MM.1S (cell line): ENCODE measurements at regions not wholly inside any gene's neighbourhood (a gene's known extent, or its start where the extent isn't known, plus 50 kb on each side); places are given as distances from the start of the nearest gene placed in this dataset.

Experiments
- EZH2 ChIP-seq: fragments of 300-600 bp; sonication (generic); optimal IDR thresholded peaks from 2 replicates; pipeline ENCODE3; 2017; ENCODE audit warnings: low read depth, mild to moderate bottlenecking, antibody characterized with exemption, low read length, mixed read lengths
- EZH2phosphoT487 ChIP-seq: fragments of 300-600 bp; sonication (generic); IDR thresholded peaks from 2 replicates; pipeline ENCODE4 v1.6.1; 2018; ENCODE audit warnings: antibody characterized with exemption, low read length
- TF ChIP-seq, protein P1 (sequence below): fragments of 300-600 bp; sonication (generic); IDR thresholded peaks from 2 replicates; pipeline ENCODE4 v1.5.1; 2016; ENCODE audit warnings: antibody characterized with exemption, low read length, mixed read lengths

DNA sequence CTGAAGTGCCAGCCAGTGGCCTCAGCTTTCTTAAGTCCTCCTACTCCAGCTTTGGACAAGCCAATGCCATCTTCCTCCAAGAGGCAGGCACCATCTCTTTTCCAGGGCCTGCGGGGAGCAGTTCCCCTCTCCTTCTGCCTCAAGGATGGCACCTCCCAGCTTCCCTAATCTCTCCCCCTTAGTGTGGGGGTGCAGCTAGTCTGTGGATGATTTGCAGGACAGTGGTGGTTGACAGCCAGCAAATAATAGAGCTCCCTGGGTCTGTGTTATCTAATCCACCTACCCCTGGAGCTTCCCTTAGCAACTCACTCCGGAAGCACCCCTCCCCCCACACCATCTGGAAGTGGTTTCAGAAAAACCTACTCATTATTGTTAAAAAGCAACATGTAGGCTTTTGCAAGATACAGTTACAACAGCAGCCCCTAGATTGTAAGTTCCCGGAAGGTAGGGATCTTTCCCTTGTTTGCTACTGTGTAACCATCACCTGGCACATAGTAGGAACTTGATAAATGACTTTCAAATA lies 247.1 kb downstream of the BCOR start:
- TF ChIP-seq, protein P1, sequence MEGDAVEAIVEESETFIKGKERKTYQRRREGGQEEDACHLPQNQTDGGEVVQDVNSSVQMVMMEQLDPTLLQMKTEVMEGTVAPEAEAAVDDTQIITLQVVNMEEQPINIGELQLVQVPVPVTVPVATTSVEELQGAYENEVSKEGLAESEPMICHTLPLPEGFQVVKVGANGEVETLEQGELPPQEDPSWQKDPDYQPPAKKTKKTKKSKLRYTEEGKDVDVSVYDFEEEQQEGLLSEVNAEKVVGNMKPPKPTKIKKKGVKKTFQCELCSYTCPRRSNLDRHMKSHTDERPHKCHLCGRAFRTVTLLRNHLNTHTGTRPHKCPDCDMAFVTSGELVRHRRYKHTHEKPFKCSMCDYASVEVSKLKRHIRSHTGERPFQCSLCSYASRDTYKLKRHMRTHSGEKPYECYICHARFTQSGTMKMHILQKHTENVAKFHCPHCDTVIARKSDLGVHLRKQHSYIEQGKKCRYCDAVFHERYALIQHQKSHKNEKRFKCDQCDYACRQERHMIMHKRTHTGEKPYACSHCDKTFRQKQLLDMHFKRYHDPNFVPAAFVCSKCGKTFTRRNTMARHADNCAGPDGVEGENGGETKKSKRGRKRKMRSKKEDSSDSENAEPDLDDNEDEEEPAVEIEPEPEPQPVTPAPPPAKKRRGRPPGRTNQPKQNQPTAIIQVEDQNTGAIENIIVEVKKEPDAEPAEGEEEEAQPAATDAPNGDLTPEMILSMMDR = no peak
- TF ChIP-seq EZH2 (no peak), EZH2phosphoT487 (no peak)
